Ishikawa (cell line): ENCODE measurements at regions not wholly inside any gene's neighbourhood (a gene's known extent, or its start where the extent isn't known, plus 50 kb on each side); places are given as distances from the start of the nearest gene placed in this dataset.

Source experiments
- CEBPB ChIP-seq: IDR thresholded peaks from 2 replicates; pipeline ENCODE4 v1.6.1; 2012
- CREB1 ChIP-seq: IDR thresholded peaks from 2 replicates; pipeline ENCODE4 v1.6.1; 2012; ENCODE audit warnings: low read depth
- EGR1 ChIP-seq: IDR thresholded peaks from 2 replicates; pipeline ENCODE4 v1.6.1; 2012
- EP300 ChIP-seq: IDR thresholded peaks from 2 replicates; pipeline ENCODE4 v1.6.1; 2012; ENCODE audit warnings: borderline replicate concordance
- FOXM1 ChIP-seq: IDR thresholded peaks from 2 replicates; pipeline ENCODE4 v1.6.1; 2012; ENCODE audit warnings: low read depth, borderline replicate concordance
- NFIC ChIP-seq: IDR thresholded peaks from 2 replicates; pipeline ENCODE4 v1.6.1; 2012
- RAD21 ChIP-seq: IDR thresholded peaks from 2 replicates; pipeline ENCODE4 v1.6.1; 2012; ENCODE audit warnings: low read depth
- TAF1 ChIP-seq: IDR thresholded peaks from 2 replicates; pipeline ENCODE4 v1.6.1; 2012; ENCODE audit warnings: low read depth, mild to moderate bottlenecking
- TCF12 ChIP-seq: IDR thresholded peaks from 2 replicates; pipeline ENCODE4 v1.6.1; 2012; ENCODE audit warnings: low read depth
- TEAD4 ChIP-seq: IDR thresholded peaks from 2 replicates; pipeline ENCODE4 v1.6.1; 2012
- YY1 ChIP-seq: IDR thresholded peaks from 2 replicates; pipeline ENCODE4 v1.6.1; 2012; ENCODE audit warnings: low read depth
- ZBTB7A ChIP-seq: IDR thresholded peaks from 2 replicates; pipeline ENCODE4 v1.6.1; 2012; ENCODE audit warnings: low read depth
- TF ChIP-seq, protein P1 (sequence below): IDR thresholded peaks from 2 replicates; pipeline ENCODE4 v1.6.1; 2012; ENCODE audit warnings: low read depth, mild to moderate bottlenecking
- TF ChIP-seq, protein P2 (sequence below): IDR thresholded peaks from 2 replicates; pipeline ENCODE4 v1.6.1; 2012
- TF ChIP-seq, protein P3 (sequence below): IDR thresholded peaks from 2 replicates; pipeline ENCODE4 v1.6.1; 2012

GRCh38 chr3:184485241-184485640 is 76.3 kb upstream of the EPHB3 start:
- TF ChIP-seq TCF12 (no peak), CEBPB (no peak), EP300 (no peak), YY1 (no peak), TEAD4 (no peak), EGR1 (no peak), ZBTB7A (no peak), NFIC (no peak), CREB1 (no peak), TAF1 (no peak), RAD21 (no peak), FOXM1 (no peak)
- TF ChIP-seq, protein P1, sequence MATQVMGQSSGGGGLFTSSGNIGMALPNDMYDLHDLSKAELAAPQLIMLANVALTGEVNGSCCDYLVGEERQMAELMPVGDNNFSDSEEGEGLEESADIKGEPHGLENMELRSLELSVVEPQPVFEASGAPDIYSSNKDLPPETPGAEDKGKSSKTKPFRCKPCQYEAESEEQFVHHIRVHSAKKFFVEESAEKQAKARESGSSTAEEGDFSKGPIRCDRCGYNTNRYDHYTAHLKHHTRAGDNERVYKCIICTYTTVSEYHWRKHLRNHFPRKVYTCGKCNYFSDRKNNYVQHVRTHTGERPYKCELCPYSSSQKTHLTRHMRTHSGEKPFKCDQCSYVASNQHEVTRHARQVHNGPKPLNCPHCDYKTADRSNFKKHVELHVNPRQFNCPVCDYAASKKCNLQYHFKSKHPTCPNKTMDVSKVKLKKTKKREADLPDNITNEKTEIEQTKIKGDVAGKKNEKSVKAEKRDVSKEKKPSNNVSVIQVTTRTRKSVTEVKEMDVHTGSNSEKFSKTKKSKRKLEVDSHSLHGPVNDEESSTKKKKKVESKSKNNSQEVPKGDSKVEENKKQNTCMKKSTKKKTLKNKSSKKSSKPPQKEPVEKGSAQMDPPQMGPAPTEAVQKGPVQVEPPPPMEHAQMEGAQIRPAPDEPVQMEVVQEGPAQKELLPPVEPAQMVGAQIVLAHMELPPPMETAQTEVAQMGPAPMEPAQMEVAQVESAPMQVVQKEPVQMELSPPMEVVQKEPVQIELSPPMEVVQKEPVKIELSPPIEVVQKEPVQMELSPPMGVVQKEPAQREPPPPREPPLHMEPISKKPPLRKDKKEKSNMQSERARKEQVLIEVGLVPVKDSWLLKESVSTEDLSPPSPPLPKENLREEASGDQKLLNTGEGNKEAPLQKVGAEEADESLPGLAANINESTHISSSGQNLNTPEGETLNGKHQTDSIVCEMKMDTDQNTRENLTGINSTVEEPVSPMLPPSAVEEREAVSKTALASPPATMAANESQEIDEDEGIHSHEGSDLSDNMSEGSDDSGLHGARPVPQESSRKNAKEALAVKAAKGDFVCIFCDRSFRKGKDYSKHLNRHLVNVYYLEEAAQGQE = no peak
- TF ChIP-seq, protein P2, sequence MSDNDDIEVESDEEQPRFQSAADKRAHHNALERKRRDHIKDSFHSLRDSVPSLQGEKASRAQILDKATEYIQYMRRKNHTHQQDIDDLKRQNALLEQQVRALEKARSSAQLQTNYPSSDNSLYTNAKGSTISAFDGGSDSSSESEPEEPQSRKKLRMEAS = no peak
- TF ChIP-seq, protein P3, sequence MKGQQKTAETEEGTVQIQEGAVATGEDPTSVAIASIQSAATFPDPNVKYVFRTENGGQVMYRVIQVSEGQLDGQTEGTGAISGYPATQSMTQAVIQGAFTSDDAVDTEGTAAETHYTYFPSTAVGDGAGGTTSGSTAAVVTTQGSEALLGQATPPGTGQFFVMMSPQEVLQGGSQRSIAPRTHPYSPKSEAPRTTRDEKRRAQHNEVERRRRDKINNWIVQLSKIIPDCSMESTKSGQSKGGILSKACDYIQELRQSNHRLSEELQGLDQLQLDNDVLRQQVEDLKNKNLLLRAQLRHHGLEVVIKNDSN = no peak

DNA sequence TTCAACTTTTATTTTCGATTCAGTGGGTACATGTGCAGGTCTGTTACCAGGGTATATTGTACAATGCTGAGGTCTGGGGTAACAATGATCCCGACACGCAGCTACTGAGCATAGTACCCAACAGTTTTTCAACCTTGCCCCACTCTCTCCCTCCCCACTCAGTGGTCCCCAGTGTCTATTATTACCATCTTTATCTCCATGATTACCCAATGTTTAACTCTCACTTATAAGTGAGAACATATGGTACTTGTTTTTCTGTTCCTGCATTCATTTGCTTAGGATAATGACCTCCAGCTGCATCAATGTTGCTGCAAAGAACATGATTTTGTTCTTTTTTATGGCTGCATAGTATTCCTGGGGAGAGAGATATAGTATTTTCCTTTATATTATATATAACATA is 75.7 kb upstream of the EPHB3 start:
- TF ChIP-seq TCF12 (no peak), FOXM1 (no peak), TAF1 (no peak), YY1 (no peak), EGR1 (no peak), EP300 (no peak), CREB1 (no peak), ZBTB7A (no peak), TEAD4 (no peak)
- TF ChIP-seq, protein P3 = no peak
- TF ChIP-seq, protein P2 = no peak

GRCh38 chr3:184486614-184487013 is 75.0 kb upstream of the EPHB3 start:
- TF ChIP-seq RAD21 = no peak

- TF ChIP-seq, protein P2 = no peak
- TF ChIP-seq CEBPB (no peak), TAF1 (no peak), ZBTB7A (no peak), FOXM1 (no peak), CREB1 (no peak), EP300 (no peak), TCF12 (no peak), TEAD4 (no peak), NFIC (no peak), EGR1 (no peak)
- TF ChIP-seq, protein P3 = no peak
- TF ChIP-seq, protein P1 = no peak
These were observed 73.0 kb upstream of the EPHB3 start for GRCh38 chr3:184488577-184488976.

- no peak for TF ChIP-seq NFIC
- TF ChIP-seq CEBPB = no peak
- no peak for TF ChIP-seq YY1
- no peak for TF ChIP-seq EGR1
- no peak for TF ChIP-seq TCF12
- no peak for TF ChIP-seq RAD21
- no peak for TF ChIP-seq ZBTB7A
- TF ChIP-seq, protein P2 = no peak
These were observed 72.2 kb upstream of the EPHB3 start for GRCh38 chr3:184489268-184489841.
